Activated CD4-positive, alpha-beta T cell treated with anti-CD3 and anti-CD28 coated beads for 36 hours (primary cell): ENCODE measurements at regions not wholly inside any gene's neighbourhood (a gene's known extent, or its start where the extent isn't known, plus 50 kb on each side); places are given as distances from the start of the nearest gene placed in this dataset.
A peak's percentile ranks its signal among the peaks of the same experiment; 100 is the strongest.

Experiments
- ATAC-seq: fragments of 200-7000 bp; cut with Tn5 transposase; one replicate; pipeline ENCODE4 v1.10.0; 2021; ENCODE audit warnings: mild to moderate bottlenecking, moderate library complexity
- CTCF ChIA-PET: fragments of 350-600 bp; sonication (Branson Sonifier 250); formaldehyde crosslinking; loops from one replicate; lab custom pipeline; 2021; ENCODE audit warnings: antibody characterized with exemption; lab: Charles Lee
- POLR2A ChIA-PET: fragments of 350-600 bp; sonication (Branson Sonifier 250); formaldehyde crosslinking; loops from one replicate; lab custom pipeline; 2021; ENCODE audit warnings: antibody characterized with exemption, inconsistent platforms; lab: Charles Lee
- DNase-seq: peaks from one replicate; pipeline ENCODE4 v3.0.0-alpha.2; 2020
- H3K27ac Mint-ChIP-seq: one replicate; pipeline ENCODE4 v1.8.0; 2021; ENCODE audit warnings: mixed read lengths
- H3K27me3 Mint-ChIP-seq: one replicate; pipeline ENCODE4 v1.8.0; 2021; ENCODE audit warnings: mixed read lengths
- H3K36me3 Mint-ChIP-seq: one replicate; pipeline ENCODE4 v1.8.0; 2021; ENCODE audit warnings: low read depth, mixed read lengths
- H3K4me1 Mint-ChIP-seq: one replicate; pipeline ENCODE4 v1.8.0; 2021; ENCODE audit warnings: mixed read lengths
- H3K4me3 Mint-ChIP-seq: one replicate; pipeline ENCODE4 v1.8.0; 2021; ENCODE audit warnings: mild to moderate bottlenecking, moderate library complexity, mixed read lengths
- H3K9me3 Mint-ChIP-seq: one replicate; pipeline ENCODE4 v1.8.0; 2021; ENCODE audit warnings: low read depth, mixed read lengths
- intact Hi-C, 2 experiments: fragments of 100-400 bp; cut with DNase I in 1 of 2; cut with micrococcal nuclease in 1 of 2; formaldehyde crosslinking; loops; one replicate each; pipeline versions ENCODE4 v1.14.2 to v1.15.1; 2022 to 2024; cut with DNase I, micrococcal nuclease

DNA sequence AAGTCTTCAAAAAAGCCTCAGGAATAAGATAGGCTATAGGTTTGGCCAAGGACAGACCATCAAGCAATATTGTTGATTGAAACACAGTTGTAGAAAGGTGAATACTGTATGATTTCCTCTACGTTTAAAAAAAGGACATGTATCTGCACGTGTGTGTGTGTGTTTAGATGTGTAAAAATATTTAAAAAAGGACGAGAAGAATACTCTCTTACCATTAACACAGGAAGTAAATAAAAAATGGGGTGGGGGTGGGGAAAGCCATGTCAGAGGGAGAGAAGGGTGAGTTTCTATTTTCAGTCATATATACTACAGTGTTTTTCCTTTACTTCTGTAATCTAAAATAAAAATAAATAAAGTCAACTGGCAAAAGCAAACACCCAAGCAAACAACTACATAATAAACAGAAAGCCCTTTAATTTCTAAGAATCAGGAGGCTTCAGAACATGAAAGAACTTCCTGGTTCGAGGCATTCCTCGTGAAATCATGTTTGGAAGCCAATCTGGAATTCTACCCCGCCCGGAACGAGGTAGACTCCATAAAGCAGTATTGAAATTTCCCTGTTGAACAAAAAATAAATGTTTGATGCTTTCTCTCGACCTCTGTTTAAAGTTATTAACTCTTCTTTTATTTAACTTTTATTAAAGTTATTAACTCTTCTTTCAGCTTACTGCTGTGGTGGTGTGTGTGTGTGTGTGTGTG lies 158.1 kb upstream of the ZNF217 start:
- Mint-ChIP-seq H3K4me3 (peak overlapping the region; percentile 22), H3K36me3 (no peaks in the 10 kb centered on the region), H3K27me3 (no peaks in the 10 kb centered on the region), H3K27ac (peak overlapping the region; percentile 96), H3K9me3 (no peaks in the 10 kb centered on the region), H3K4me1 (peaks cover 77% of the 10 kb centered on the region)
- no peak for DNase-seq
- intact Hi-C loops = loop anchor here (1.0 to 10.0 kb wide), 7 partner anchors 41 to 174 kb away; partner anchors contain the start of gene ZNF217 (in 1 of the 2)
- CTCF ChIA-PET = interaction anchor here (0.6 to 1.6 kb wide), 7 partner anchors 9 to 241 kb away, joined by 3 to 8 read pairs (median 4); no protein-coding TSS in a partner anchor
- POLR2A ChIA-PET = interaction anchor here (0.7 kb wide), 1 partner anchor 156 kb away, joined by 4 read pairs; no protein-coding TSS in a partner anchor
- ATAC-seq = no peak

DNA sequence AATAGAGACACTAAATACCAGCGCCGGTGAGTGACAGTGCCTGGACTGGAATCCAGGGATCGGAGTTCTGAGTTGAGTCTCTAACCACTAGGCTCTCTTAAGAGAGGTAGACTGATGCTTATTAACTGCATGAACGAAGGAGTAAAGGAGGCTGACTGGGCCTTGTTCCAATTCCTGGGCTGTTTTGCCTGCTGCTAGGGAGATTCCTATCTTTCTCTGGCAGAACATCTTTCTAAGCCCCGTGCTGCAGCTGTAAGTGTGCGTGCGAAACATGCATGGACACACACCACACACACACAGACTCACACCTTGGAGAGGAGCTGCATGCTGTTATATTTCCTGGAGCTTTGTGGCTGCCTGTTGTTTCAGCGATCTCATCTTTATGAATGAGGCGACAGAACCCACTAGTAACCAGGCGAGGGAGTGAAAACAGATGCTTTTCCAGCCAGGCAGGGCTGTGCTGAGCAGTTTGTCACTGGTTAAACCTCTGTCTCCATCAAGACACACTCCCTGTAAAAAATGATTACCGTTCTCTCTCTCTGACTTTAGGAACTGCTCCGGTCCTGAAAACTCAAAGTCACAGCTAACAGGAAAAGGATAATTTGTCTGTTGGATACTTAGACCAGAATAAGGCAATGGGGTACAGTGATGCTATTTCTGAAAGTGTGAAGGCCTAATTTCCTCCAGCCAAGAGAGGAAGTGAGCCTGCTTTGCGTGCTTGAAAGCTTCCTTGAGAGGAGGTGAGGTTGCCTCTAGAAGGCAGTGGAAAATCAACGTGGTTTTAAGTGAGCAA lies 157.4 kb upstream of the ZNF217 start:
- no peaks in the 10 kb centered on the region for H3K27me3 Mint-ChIP-seq
- no peaks in the 10 kb centered on the region for H3K36me3 Mint-ChIP-seq
- DNase-seq = peak; percentile 60
- peaks cover 73% of the 10 kb centered on the region for H3K4me1 Mint-ChIP-seq
- ChIA-PET CTCF (interaction anchor here (0.6 to 1.6 kb wide), 5 partner anchors 8 to 513 kb away, joined by 3 to 8 read pairs (median 4); no protein-coding TSS in a partner anchor), POLR2A (interaction anchor here (0.6 to 0.9 kb wide), 3 partner anchors 10 to 156 kb away, joined by 3 to 4 read pairs (median 3); no protein-coding TSS in a partner anchor)
- peak; percentile 70 for ATAC-seq
- H3K27ac Mint-ChIP-seq = peak overlapping the region; percentile 96
- peak overlapping the region; percentile 22 for H3K4me3 Mint-ChIP-seq
- H3K9me3 Mint-ChIP-seq = no peaks in the 10 kb centered on the region
- intact Hi-C loops = loop anchor here (1.0 to 10.0 kb wide), 7 partner anchors 41 to 174 kb away; partner anchors contain the start of gene ZNF217 (in 1 of the 2)

DNA sequence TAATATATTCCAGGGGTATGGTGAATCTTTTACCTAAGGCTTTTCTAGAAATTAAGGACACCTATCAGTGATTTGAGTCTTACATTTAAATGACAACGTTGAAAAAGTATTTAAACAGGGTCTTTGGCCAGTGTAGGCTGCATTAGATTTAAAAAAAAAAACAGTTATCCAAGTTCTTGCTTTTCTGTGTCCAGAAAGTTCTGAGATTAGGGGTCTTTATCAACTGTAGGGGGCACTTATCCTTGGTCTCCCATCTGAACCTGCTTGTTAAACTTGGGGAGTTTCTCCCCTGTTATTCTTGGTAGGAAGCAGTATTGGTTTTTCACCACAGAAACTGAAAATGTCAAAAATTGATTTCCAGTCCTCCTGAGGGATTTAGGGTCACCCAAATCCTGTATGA lies 155.9 kb upstream of the ZNF217 start:
- ChIA-PET POLR2A (no interaction called here), CTCF (interaction anchor here (0.9 to 1.9 kb wide), 2 partner anchors 10 to 108 kb away, joined by 3 to 6 read pairs; no protein-coding TSS in a partner anchor)
- intact Hi-C loops = loop anchor here in 1 of 2 experiments (5.0 kb wide), 1 partner anchor 188 kb away; no protein-coding TSS in a partner anchor
- H3K4me3 Mint-ChIP-seq = no peak overlapping the region
- no peaks in the 10 kb centered on the region for H3K36me3 Mint-ChIP-seq
- no peak for DNase-seq
- peaks cover 58% of the 10 kb centered on the region for H3K4me1 Mint-ChIP-seq
- peak overlapping the region; percentile 49 for H3K27ac Mint-ChIP-seq
- H3K27me3 Mint-ChIP-seq = no peaks in the 10 kb centered on the region
- no peaks in the 10 kb centered on the region for H3K9me3 Mint-ChIP-seq
- ATAC-seq = no peak

DNA sequence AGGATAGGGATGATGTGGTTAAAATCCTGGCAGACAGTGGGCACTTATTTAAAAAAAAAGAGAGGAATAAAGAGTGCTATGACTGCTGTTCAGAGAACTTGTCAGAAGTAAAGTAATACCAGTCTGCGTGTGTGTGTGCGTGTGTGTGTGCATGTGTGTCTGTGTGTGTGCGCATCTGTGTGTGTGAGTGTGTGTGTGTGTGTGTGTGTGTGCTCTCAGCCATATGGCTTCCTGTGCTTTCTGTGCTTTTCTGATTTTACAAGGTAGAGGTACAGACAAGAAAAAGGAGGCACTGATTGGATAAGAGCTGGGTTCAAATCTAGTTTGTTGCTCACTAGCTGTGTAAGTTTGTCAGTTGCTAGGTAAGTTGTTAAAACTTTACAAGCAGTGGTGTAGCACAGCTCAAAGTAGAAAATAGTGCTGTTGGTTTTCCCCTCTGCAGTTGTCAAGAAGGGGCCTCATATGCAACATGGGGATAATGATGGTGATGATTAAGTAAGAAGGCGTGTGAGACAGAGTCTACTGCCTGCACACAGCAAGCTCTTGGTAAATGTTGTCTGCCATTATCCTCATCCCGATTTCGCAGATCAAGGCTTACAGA lies 155.3 kb upstream of the ZNF217 start:
- Mint-ChIP-seq H3K27me3 (no peaks in the 10 kb centered on the region), H3K36me3 (no peaks in the 10 kb centered on the region), H3K9me3 (no peaks in the 10 kb centered on the region), H3K4me3 (no peak overlapping the region), H3K27ac (peak overlapping the region; percentile 49), H3K4me1 (peaks cover 52% of the 10 kb centered on the region)
- DNase-seq (peak; percentile 44), ATAC-seq (peak; percentile 23)
- ChIA-PET CTCF (interaction anchor here (0.5 to 1.9 kb wide), 3 partner anchors 9 to 109 kb away, joined by 3 to 6 read pairs (median 4); no protein-coding TSS in a partner anchor), POLR2A (no interaction called here)
- intact Hi-C loops = loop anchor here in 1 of 2 experiments (5.0 kb wide), 1 partner anchor 188 kb away; no protein-coding TSS in a partner anchor

DNA sequence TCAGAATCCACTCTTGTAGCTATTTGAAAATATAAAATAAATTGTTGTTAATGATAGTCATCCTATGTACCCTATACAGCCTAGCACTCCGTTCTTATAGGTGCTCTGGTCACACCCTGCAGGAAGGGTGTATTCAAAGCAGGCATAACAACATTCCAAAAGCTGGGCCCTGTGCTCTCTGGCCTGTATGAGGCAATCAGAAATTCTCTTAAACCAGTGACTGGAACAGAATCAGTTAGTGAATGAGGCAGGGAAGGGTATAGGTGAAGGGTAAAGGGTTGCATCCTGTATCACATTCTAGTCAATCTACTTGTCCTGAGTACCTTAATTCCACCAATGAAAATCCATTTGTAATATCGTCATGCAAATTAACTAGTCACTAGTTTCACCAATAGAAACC lies 154.5 kb upstream of the ZNF217 start:
- H3K4me1 Mint-ChIP-seq = peaks cover 45% of the 10 kb centered on the region
- CTCF ChIA-PET = interaction anchor here (0.5 to 1.9 kb wide), 2 partner anchors 9 to 10 kb away, joined by 4 to 6 read pairs; no protein-coding TSS in a partner anchor

DNA sequence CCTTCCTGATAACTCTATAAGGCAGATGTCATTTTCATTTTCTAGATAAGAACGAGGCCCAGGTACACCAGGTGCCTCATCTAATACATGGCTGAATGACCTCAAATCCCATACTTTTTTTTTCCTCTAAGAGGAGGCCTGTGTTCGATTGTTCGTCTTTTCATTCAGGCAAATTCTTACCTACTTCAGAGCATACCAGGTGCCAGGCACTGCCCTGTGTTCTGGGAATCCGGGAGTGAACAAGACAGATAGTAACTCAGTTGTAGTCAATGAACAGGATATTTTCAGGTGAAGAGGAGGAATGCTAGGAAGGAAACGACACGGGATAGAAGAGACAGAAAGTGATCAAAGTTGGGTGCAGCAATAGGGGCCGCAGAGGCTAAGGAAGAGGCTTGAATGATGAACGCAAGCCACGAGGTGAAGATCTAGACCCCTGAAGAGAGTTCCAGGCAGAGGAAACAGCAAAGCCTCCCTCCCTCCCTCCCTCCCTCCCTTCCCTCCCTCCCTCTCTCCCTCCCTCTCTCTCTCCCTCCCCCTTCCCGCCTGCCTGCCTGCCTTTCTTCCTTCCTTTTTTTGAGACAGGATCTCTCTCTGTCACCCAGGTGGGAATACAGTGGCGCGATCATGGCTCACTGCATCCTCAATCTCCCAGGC lies 150.1 kb upstream of the ZNF217 start:
- peak overlapping the region; percentile 14 for H3K27ac Mint-ChIP-seq
- no peak overlapping the region for H3K4me3 Mint-ChIP-seq
- no peaks in the 10 kb centered on the region for H3K9me3 Mint-ChIP-seq
- ChIA-PET CTCF (interaction anchor here (0.6 kb wide), 1 partner anchor 119 kb away, joined by 3 read pairs; no protein-coding TSS in a partner anchor), POLR2A (no interaction called here)
- intact Hi-C loops = no loop called here
- H3K27me3 Mint-ChIP-seq = no peaks in the 10 kb centered on the region
- ATAC-seq (no peak), DNase-seq (no peak)
- peaks cover 29% of the 10 kb centered on the region for H3K4me1 Mint-ChIP-seq
- no peaks in the 10 kb centered on the region for H3K36me3 Mint-ChIP-seq

More for the DNA sequence above, 154.5 kb upstream of the ZNF217 start:
- POLR2A ChIA-PET = no interaction called here
- Mint-ChIP-seq H3K27ac (no peak overlapping the region), H3K27me3 (no peaks in the 10 kb centered on the region), H3K9me3 (no peaks in the 10 kb centered on the region), H3K4me3 (no peak overlapping the region), H3K36me3 (no peaks in the 10 kb centered on the region)
- intact Hi-C loops = loop anchor here in 1 of 2 experiments (5.0 kb wide), 1 partner anchor 189 kb away; no protein-coding TSS in a partner anchor
- DNase-seq = no peak
- no peak for ATAC-seq

DNA sequence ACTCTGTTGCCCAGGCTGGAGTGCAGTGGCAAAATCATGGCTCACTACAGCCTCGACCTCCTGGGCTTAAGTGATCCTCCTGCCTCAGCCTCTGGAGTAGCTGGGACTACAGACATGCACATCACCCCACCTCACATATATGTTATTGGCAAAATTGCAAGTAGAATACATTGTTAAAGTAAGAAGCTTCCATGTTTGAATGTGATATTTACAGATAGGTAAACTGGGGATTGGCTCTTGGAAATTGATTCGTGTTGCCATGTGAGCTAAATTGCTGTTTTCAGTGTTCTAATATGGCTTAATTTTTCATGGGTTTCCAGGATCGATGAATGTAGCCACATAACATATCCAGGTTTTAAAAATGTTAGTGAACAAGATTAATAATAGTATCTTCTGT lies 149.0 kb upstream of the ZNF217 start:
- H3K4me1 Mint-ChIP-seq = peaks cover 28% of the 10 kb centered on the region
- no peaks in the 10 kb centered on the region for H3K9me3 Mint-ChIP-seq
- ATAC-seq (no peak), DNase-seq (no peak)
- ChIA-PET POLR2A (no interaction called here), CTCF (interaction anchor here (1.0 kb wide), 1 partner anchor 8 kb away, joined by 4 read pairs; no protein-coding TSS in a partner anchor)
- no peak overlapping the region for H3K4me3 Mint-ChIP-seq
- no peaks in the 10 kb centered on the region for H3K36me3 Mint-ChIP-seq
- no peak overlapping the region for H3K27ac Mint-ChIP-seq
- no peaks in the 10 kb centered on the region for H3K27me3 Mint-ChIP-seq
- intact Hi-C loops = no loop called here

DNA sequence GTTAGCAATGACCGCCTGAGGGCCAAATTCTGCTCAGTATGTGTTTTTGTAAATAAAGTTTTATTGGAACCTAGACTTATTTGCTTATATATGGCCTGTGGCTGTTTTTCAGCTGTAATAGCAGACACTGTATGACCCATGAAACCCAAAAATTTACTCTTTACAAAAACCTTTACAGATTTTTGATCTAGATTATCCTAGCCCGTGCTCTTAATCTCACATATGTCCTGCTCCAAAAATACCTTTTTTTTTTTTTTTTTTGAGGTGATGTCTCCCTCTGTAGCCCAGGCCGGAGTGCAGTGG lies 148.0 kb upstream of the ZNF217 start:
- Mint-ChIP-seq H3K4me3 (no peak overlapping the region), H3K9me3 (no peaks in the 10 kb centered on the region), H3K4me1 (peaks cover 38% of the 10 kb centered on the region), H3K27me3 (no peaks in the 10 kb centered on the region), H3K36me3 (no peaks in the 10 kb centered on the region), H3K27ac (no peak overlapping the region)
- intact Hi-C loops = no loop called here
- no peak for ATAC-seq
- ChIA-PET CTCF (interaction anchor here (0.6 to 1.9 kb wide), 2 partner anchors 34 to 169 kb away, joined by 4 read pairs; no protein-coding TSS in a partner anchor), POLR2A (no interaction called here)
- DNase-seq = no peak

DNA sequence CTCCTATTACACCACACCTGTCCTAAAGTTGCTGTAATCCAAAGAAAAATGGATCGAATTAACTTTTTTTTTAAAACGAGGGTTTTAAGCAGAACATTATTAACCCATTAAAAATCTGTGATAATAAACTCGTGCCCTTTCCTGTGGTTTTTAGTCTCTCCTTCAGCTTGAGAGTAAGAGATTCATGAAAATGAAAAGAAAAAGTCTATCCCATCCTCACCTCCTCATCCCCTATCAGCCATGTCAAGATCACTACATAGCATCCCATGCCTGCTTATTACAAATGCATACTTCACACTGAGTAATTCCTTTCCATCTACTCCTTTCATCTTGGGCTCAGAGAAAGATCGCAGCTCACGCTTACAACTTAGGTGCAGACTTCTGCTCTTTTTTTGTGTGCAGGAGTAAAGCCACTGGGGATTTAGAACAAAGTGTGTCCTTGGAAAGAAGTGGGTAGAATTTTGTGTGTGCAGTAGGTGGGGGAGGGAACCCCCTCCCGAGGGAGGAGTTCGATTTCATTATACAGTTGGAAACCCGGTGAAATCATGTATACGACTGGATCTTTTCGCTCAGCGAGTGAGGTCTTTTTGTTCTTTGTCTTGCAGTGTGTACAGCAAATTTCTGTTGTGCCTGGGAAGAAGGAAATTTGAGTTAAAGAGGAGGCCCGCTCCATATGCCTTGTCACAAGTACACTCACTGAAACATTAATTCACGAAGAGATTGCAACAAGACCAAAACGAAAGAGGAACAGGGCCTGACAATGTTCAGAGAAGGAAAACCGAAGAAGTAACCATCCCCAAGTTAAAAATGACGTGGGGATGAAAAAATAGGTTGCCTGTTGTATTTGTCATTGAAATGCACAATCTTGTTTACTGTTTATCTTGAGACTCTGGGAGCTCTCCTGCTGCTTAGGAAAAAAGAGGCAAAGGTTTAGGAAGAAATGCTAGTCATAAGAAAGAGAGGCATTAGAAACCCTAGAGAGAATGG lies 146.5 kb upstream of the ZNF217 start:
- POLR2A ChIA-PET = interaction anchor here (0.6 kb wide), 3 partner anchors 21 to 309 kb away, joined by 3 to 6 read pairs (median 4); no protein-coding TSS in a partner anchor
- DNase-seq (peak; percentile 37), ATAC-seq (peak; percentile 84)
- Mint-ChIP-seq H3K4me3 (peak overlapping the region; percentile 74), H3K36me3 (no peaks in the 10 kb centered on the region), H3K9me3 (no peaks in the 10 kb centered on the region), H3K4me1 (peaks cover 49% of the 10 kb centered on the region), H3K27me3 (no peaks in the 10 kb centered on the region), H3K27ac (peak overlapping the region; percentile 95)
- CTCF ChIA-PET = interaction anchor here (1.2 to 1.9 kb wide), 3 partner anchors 9 to 33 kb away, joined by 3 to 6 read pairs (median 4); no protein-coding TSS in a partner anchor
- intact Hi-C loops = no loop called here
